Kidney glomerular epithelial cell (primary cell): ENCODE measurements at regions not wholly inside any gene's neighbourhood (a gene's known extent, or its start where the extent isn't known, plus 50 kb on each side); places are given as distances from the start of the nearest gene placed in this dataset.

Experiments used
- DNase-seq: peaks from one replicate; lab custom pipeline; 2025; lab: John Stamatoyannopoulos, UW

- DNase-seq, result peak; percentile 38
Measured at GRCh38 chr11:88404932-88405710, 67.6 kb upstream of the CTSC start.

- peak; percentile 19 for DNase-seq
Measured at GRCh38 chr11:88404391-88404790, 66.9 kb upstream of the CTSC start.

- DNase-seq, result peak; percentile 19
Measured at GRCh38 chr11:88402784-88403183, 65.2 kb upstream of the CTSC start.

GRCh38 chr11:88402192-88402715, 64.7 kb upstream of the CTSC start:
- peak; percentile 98 for DNase-seq

GRCh38 chr11:88398791-88399570, 61.4 kb upstream of the CTSC start:
- DNase-seq, result no peak

- peak; percentile 54 for DNase-seq
Measured at GRCh38 chr11:88398372-88398771, 60.8 kb upstream of the CTSC start.

- no peak for DNase-seq
Measured at GRCh38 chr11:88390254-88390653, 52.7 kb upstream of the CTSC start.

- DNase-seq, result no peak
Measured at GRCh38 chr11:88387957-88388356, 50.4 kb upstream of the CTSC start.
